NT2/D1 (cell line): ENCODE measurements at regions not wholly inside any gene's neighbourhood (a gene's known extent, or its start where the extent isn't known, plus 50 kb on each side); places are given as distances from the start of the nearest gene placed in this dataset.

Experiments used
- DNase-seq: peaks from one replicate; pipeline ENCODE4 v3.0.0-alpha.2; 2011; ENCODE audit warnings: low read depth, low spot score
- H3K27me3 ChIP-seq: 2 replicates; pipeline ENCODE4 v1.6.0; 2011; ENCODE audit warnings: mild to moderate bottlenecking; ENCODE audit not compliant: insufficient read length, insufficient read depth
- H3K36me3 ChIP-seq: 2 replicates; pipeline ENCODE4 v1.6.1; 2011; ENCODE audit warnings: mild to moderate bottlenecking, low read length, mixed read lengths; ENCODE audit not compliant: insufficient read depth, insufficient read length
- H3K4me1 ChIP-seq: 2 replicates; pipeline ENCODE4 v1.5.1; 2011; ENCODE audit not compliant: insufficient read depth, insufficient read length
- H3K4me3 ChIP-seq: 2 replicates; pipeline ENCODE4 v1.5.1; 2011; ENCODE audit warnings: low read depth; ENCODE audit not compliant: insufficient read length
- H3K9ac ChIP-seq: 2 replicates; pipeline ENCODE4 v1.6.0; 2011; ENCODE audit warnings: low read depth; ENCODE audit not compliant: insufficient read length
- H3K9me3 ChIP-seq: 2 replicates; pipeline ENCODE4 v1.5.1; 2011; ENCODE audit warnings: mild to moderate bottlenecking, low read length; ENCODE audit not compliant: insufficient read depth
- SUZ12 ChIP-seq: IDR thresholded peaks from 2 replicates; pipeline ENCODE4 v1.6.1; 2011; ENCODE audit not compliant: insufficient read length, insufficient read depth; ENCODE audit errors: extremely low read depth
- YY1 ChIP-seq: IDR thresholded peaks from 2 replicates; pipeline ENCODE4 v1.6.1; 2011; ENCODE audit not compliant: insufficient read length, insufficient read depth
- ZNF274 ChIP-seq: IDR thresholded peaks from 2 replicates; pipeline ENCODE4 v1.6.1; 2011; ENCODE audit warnings: mild to moderate bottlenecking, low read depth, low read length

GRCh38 chr6:14344486-14344885 lies 226.9 kb downstream of the CD83 start:
- Histone ChIP-seq H3K4me3 (no peak overlapping the region), H3K9ac (no peak overlapping the region), H3K4me1 (no peaks in the 10 kb centered on the region), H3K9me3 (no peaks in the 10 kb centered on the region), H3K27me3 (no peaks in the 10 kb centered on the region), H3K36me3 (no peaks in the 10 kb centered on the region)
- DNase-seq = no peak
- no peak for TF ChIP-seq ZNF274
- no peak for TF ChIP-seq SUZ12
- no peak for TF ChIP-seq YY1

DNA sequence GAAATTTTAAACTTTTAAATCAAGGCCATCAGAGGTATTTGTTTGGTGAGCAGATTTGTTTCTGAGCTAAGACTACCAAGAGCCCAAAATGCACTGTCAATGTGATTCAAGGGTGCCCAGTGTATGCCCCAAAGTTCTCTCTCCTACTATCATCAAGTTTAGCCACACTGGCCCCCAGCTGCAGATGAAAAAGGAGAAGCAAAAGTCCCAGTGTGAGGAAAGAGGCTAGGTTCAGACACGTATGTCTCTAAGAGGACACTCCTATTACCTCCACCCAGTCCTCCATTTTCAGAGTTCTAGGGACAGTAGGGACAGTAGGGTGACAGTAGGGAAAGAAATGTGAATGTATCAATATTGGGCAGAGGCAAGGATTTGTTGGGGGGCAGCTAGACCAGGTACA lies 230.8 kb downstream of the CD83 start:
- H3K4me3 ChIP-seq = no peak overlapping the region
- no peaks in the 10 kb centered on the region for H3K4me1 ChIP-seq
- H3K9me3 ChIP-seq = no peaks in the 10 kb centered on the region
- no peak for TF ChIP-seq ZNF274
- TF ChIP-seq YY1 = no peak
- TF ChIP-seq SUZ12 = no peak
- no peak overlapping the region for H3K9ac ChIP-seq
- no peaks in the 10 kb centered on the region for H3K36me3 ChIP-seq
- no peaks in the 10 kb centered on the region for H3K27me3 ChIP-seq
- no peak for DNase-seq

- Histone ChIP-seq H3K27me3 (no peaks in the 10 kb centered on the region), H3K4me3 (no peak overlapping the region), H3K9ac (no peak overlapping the region), H3K4me1 (no peaks in the 10 kb centered on the region), H3K36me3 (no peaks in the 10 kb centered on the region), H3K9me3 (no peaks in the 10 kb centered on the region)
- no peak for DNase-seq
- TF ChIP-seq SUZ12 = no peak
- no peak for TF ChIP-seq YY1
- TF ChIP-seq ZNF274 = no peak
Observed at GRCh38 chr6:14349507-14349906, 231.9 kb downstream of the CD83 start.

GRCh38 chr6:14350210-14350609 lies 232.6 kb downstream of the CD83 start:
- H3K9ac ChIP-seq = no peak overlapping the region

GRCh38 chr6:14353281-14353680 lies 235.7 kb downstream of the CD83 start:
- Histone ChIP-seq H3K4me1 (no peaks in the 10 kb centered on the region), H3K36me3 (no peaks in the 10 kb centered on the region), H3K27me3 (no peaks in the 10 kb centered on the region), H3K9me3 (no peaks in the 10 kb centered on the region), H3K9ac (no peak overlapping the region), H3K4me3 (no peak overlapping the region)
- TF ChIP-seq SUZ12 (no peak), ZNF274 (no peak), YY1 (no peak)
- no peak for DNase-seq

More at GRCh38 chr6:14350210-14350609, 232.6 kb downstream of the CD83 start:
- Histone ChIP-seq H3K27me3 (no peaks in the 10 kb centered on the region), H3K36me3 (no peaks in the 10 kb centered on the region), H3K4me3 (no peak overlapping the region), H3K4me1 (no peaks in the 10 kb centered on the region), H3K9me3 (no peaks in the 10 kb centered on the region)
- no peak for DNase-seq
- TF ChIP-seq ZNF274 = no peak
- TF ChIP-seq SUZ12 = no peak
- TF ChIP-seq YY1 = no peak

GRCh38 chr6:14353798-14354197 lies 236.2 kb downstream of the CD83 start:
- no peaks in the 10 kb centered on the region for H3K4me1 ChIP-seq
- no peak overlapping the region for H3K4me3 ChIP-seq
- no peak for TF ChIP-seq YY1
- TF ChIP-seq ZNF274 = no peak
- TF ChIP-seq SUZ12 = no peak
- H3K9ac ChIP-seq = no peak overlapping the region
- no peaks in the 10 kb centered on the region for H3K36me3 ChIP-seq
- no peaks in the 10 kb centered on the region for H3K27me3 ChIP-seq
- DNase-seq = no peak
- H3K9me3 ChIP-seq = no peaks in the 10 kb centered on the region

GRCh38 chr6:14354919-14355572 lies 237.5 kb downstream of the CD83 start:
- Histone ChIP-seq H3K4me1 (no peaks in the 10 kb centered on the region), H3K9ac (no peak overlapping the region), H3K27me3 (no peaks in the 10 kb centered on the region), H3K9me3 (no peaks in the 10 kb centered on the region), H3K4me3 (no peak overlapping the region), H3K36me3 (no peaks in the 10 kb centered on the region)
- TF ChIP-seq SUZ12 (no peak), YY1 (no peak), ZNF274 (no peak)
- no peak for DNase-seq
